ENCODE measurements at regions not wholly inside any gene's neighbourhood (a gene's known extent, or its start where the extent isn't known, plus 50 kb on each side); places are given as distances from the start of the nearest gene placed in this dataset.

- Mint-ChIP-seq H3K9me3 (peaks cover 0 to 2% (median 0%) of the 10 kb centered on the region in 11 donors), H3K27me3 (peaks cover 0 to 53% (median 39%) of the 10 kb centered on the region in 5 donors), H3K27ac (no peak overlapping the region), H3K36me3 (no peaks in the 10 kb centered on the region), H3K4me1 (no peaks in the 10 kb centered on the region), H3K4me3 (no peak overlapping the region)
- Histone ChIP-seq H3K4me1 (ENCODE audit: control insufficient read depth in 2 of 2, insufficient read depth in 2 of 2, low read length in 2 of 2) (no peaks in the 10 kb centered on the region), H3K36me3 (ENCODE audit: control insufficient read depth in 2 of 3, insufficient read depth in 3 of 3, low read length in 3 of 3) (no peaks in the 10 kb centered on the region), H3K27ac (ENCODE audit: low read depth, low read length) (no peak overlapping the region), H3K9me3 (ENCODE audit: control insufficient read depth in 2 of 3, low read length in 3 of 3) (no peaks in the 10 kb centered on the region), H3K4me3 (ENCODE audit: low read length) (no peak overlapping the region), H3K27me3 (ENCODE audit: control insufficient read depth in 2 of 2, insufficient read depth in 2 of 2, low read length in 2 of 2) (no peaks in the 10 kb centered on the region)
- POLR2A ChIA-PET, result no interaction called here
- ATAC-seq (no peak), DNase-seq (no peak)
- intact Hi-C loops (cut with micrococcal nuclease), result no loop called here
- CTCF ChIA-PET, result no interaction called here
Measured at GRCh38 chr10:111410740-111411139, 333.9 kb downstream of the ADRA2A start.

- CTCF ChIA-PET, result no interaction called here
Measured at GRCh38 chr10:111425459-111425858, 348.6 kb downstream of the ADRA2A start.

GRCh38 chr10:111429288-111430028 lies 352.6 kb downstream of the ADRA2A start:
- H3K4me3 Mint-ChIP-seq, result no peak overlapping the region
- no peaks in the 10 kb centered on the region for H3K9me3 ChIP-seq (ENCODE audit: control insufficient read depth in 2 of 3, low read length in 3 of 3)
- H3K36me3 ChIP-seq (ENCODE audit: control insufficient read depth in 2 of 3, insufficient read depth in 3 of 3, low read length in 3 of 3), result no peaks in the 10 kb centered on the region
- H3K36me3 Mint-ChIP-seq, result no peaks in the 10 kb centered on the region
- H3K4me1 ChIP-seq (ENCODE audit: control insufficient read depth in 2 of 2, insufficient read depth in 2 of 2, low read length in 2 of 2), result no peaks in the 10 kb centered on the region
- ATAC-seq (no peak), DNase-seq (no peak)
- H3K27me3 ChIP-seq (ENCODE audit: control insufficient read depth in 2 of 2, insufficient read depth in 2 of 2, low read length in 2 of 2), result no peaks in the 10 kb centered on the region
- ChIA-PET POLR2A (no interaction called here), CTCF (no interaction called here)
- intact Hi-C loops (cut with micrococcal nuclease), result no loop called here
- H3K4me1 Mint-ChIP-seq, result no peaks in the 10 kb centered on the region
- H3K27ac ChIP-seq (ENCODE audit: low read depth, low read length), result no peak overlapping the region
- H3K27me3 Mint-ChIP-seq, result peaks cover 0 to 4% (median 0%) of the 10 kb centered on the region in 5 donors
- no peak overlapping the region for H3K27ac Mint-ChIP-seq
- H3K4me3 ChIP-seq (ENCODE audit: low read length), result no peak overlapping the region
- peaks cover 0 to 2% (median 0%) of the 10 kb centered on the region in 11 donors for H3K9me3 Mint-ChIP-seq

More at GRCh38 chr10:111425459-111425858, 348.6 kb downstream of the ADRA2A start:
- peaks cover 0 to 2% (median 0%) of the 10 kb centered on the region in 11 donors for H3K9me3 Mint-ChIP-seq
- Histone ChIP-seq H3K27me3 (ENCODE audit: control insufficient read depth in 2 of 2, insufficient read depth in 2 of 2, low read length in 2 of 2) (no peaks in the 10 kb centered on the region), H3K4me1 (ENCODE audit: control insufficient read depth in 2 of 2, insufficient read depth in 2 of 2, low read length in 2 of 2) (no peaks in the 10 kb centered on the region), H3K27ac (ENCODE audit: low read depth, low read length) (no peak overlapping the region), H3K4me3 (ENCODE audit: low read length) (no peak overlapping the region), H3K36me3 (ENCODE audit: control insufficient read depth in 2 of 3, insufficient read depth in 3 of 3, low read length in 3 of 3) (no peaks in the 10 kb centered on the region), H3K9me3 (ENCODE audit: control insufficient read depth in 2 of 3, low read length in 3 of 3) (no peaks in the 10 kb centered on the region)
- intact Hi-C loops (cut with micrococcal nuclease), result no loop called here
- H3K36me3 Mint-ChIP-seq, result no peaks in the 10 kb centered on the region
- H3K4me3 Mint-ChIP-seq, result no peak overlapping the region
- H3K4me1 Mint-ChIP-seq, result no peaks in the 10 kb centered on the region
- no peak overlapping the region for H3K27ac Mint-ChIP-seq
- POLR2A ChIA-PET, result no interaction called here
- DNase-seq (no peak), ATAC-seq (no peak)
- H3K27me3 Mint-ChIP-seq, result peaks cover 0 to 15% (median 11%) of the 10 kb centered on the region in 5 donors

- H3K27me3 Mint-ChIP-seq, result peaks cover 0 to 4% (median 0%) of the 10 kb centered on the region in 5 donors
- no peaks in the 10 kb centered on the region for H3K36me3 Mint-ChIP-seq
- Histone ChIP-seq H3K27ac (ENCODE audit: low read depth, low read length) (no peak overlapping the region), H3K27me3 (ENCODE audit: control insufficient read depth in 2 of 2, insufficient read depth in 2 of 2, low read length in 2 of 2) (no peaks in the 10 kb centered on the region), H3K9me3 (ENCODE audit: control insufficient read depth in 2 of 3, low read length in 3 of 3) (no peaks in the 10 kb centered on the region), H3K36me3 (ENCODE audit: control insufficient read depth in 2 of 3, insufficient read depth in 3 of 3, low read length in 3 of 3) (no peaks in the 10 kb centered on the region), H3K4me3 (ENCODE audit: low read length) (no peak overlapping the region), H3K4me1 (ENCODE audit: control insufficient read depth in 2 of 2, insufficient read depth in 2 of 2, low read length in 2 of 2) (no peaks in the 10 kb centered on the region)
- no peak overlapping the region for H3K4me3 Mint-ChIP-seq
- H3K27ac Mint-ChIP-seq, result no peak overlapping the region
- ATAC-seq (no peak), DNase-seq (no peak)
- CTCF ChIA-PET, result no interaction called here
- peaks cover 0 to 2% (median 0%) of the 10 kb centered on the region in 11 donors for H3K9me3 Mint-ChIP-seq
- POLR2A ChIA-PET, result no interaction called here
- intact Hi-C loops (cut with micrococcal nuclease), result no loop called here
- no peaks in the 10 kb centered on the region for H3K4me1 Mint-ChIP-seq
Measured at GRCh38 chr10:111430070-111430469, 353.2 kb downstream of the ADRA2A start.

GRCh38 chr10:111432588-111432987 lies 355.8 kb downstream of the ADRA2A start:
- Histone ChIP-seq H3K4me1 (ENCODE audit: control insufficient read depth in 2 of 2, insufficient read depth in 2 of 2, low read length in 2 of 2) (no peaks in the 10 kb centered on the region), H3K36me3 (ENCODE audit: control insufficient read depth in 2 of 3, insufficient read depth in 3 of 3, low read length in 3 of 3) (no peaks in the 10 kb centered on the region), H3K27me3 (ENCODE audit: control insufficient read depth in 2 of 2, insufficient read depth in 2 of 2, low read length in 2 of 2) (no peaks in the 10 kb centered on the region), H3K27ac (ENCODE audit: low read depth, low read length) (no peak overlapping the region), H3K9me3 (ENCODE audit: control insufficient read depth in 2 of 3, low read length in 3 of 3) (no peaks in the 10 kb centered on the region), H3K4me3 (ENCODE audit: low read length) (no peak overlapping the region)
- no peak for ATAC-seq
- H3K27ac Mint-ChIP-seq, result no peak overlapping the region
- peaks cover 0 to 10% (median 8%) of the 10 kb centered on the region in 5 donors for H3K27me3 Mint-ChIP-seq
- no peaks in the 10 kb centered on the region for H3K36me3 Mint-ChIP-seq
- no peak for DNase-seq
- H3K4me1 Mint-ChIP-seq, result no peaks in the 10 kb centered on the region
- H3K4me3 Mint-ChIP-seq, result no peak overlapping the region
- ChIA-PET CTCF (no interaction called here), POLR2A (no interaction called here)
- intact Hi-C loops (cut with micrococcal nuclease), result no loop called here
- peaks cover 0 to 2% (median 0%) of the 10 kb centered on the region in 11 donors for H3K9me3 Mint-ChIP-seq

GRCh38 chr10:111435871-111436270 lies 359.0 kb downstream of the ADRA2A start:
- H3K36me3 Mint-ChIP-seq, result no peaks in the 10 kb centered on the region
- intact Hi-C loops (cut with micrococcal nuclease), result no loop called here
- POLR2A ChIA-PET, result no interaction called here

More at GRCh38 chr10:111435871-111436270, 359.0 kb downstream of the ADRA2A start:
- ATAC-seq (no peak), DNase-seq (no peak)
- no peaks in the 10 kb centered on the region for H3K36me3 ChIP-seq (ENCODE audit: control insufficient read depth in 2 of 3, insufficient read depth in 3 of 3, low read length in 3 of 3)
- H3K27ac ChIP-seq (ENCODE audit: low read depth, low read length), result no peak overlapping the region
- no peak overlapping the region for H3K4me3 ChIP-seq (ENCODE audit: low read length)
- H3K27me3 ChIP-seq (ENCODE audit: control insufficient read depth in 2 of 2, insufficient read depth in 2 of 2, low read length in 2 of 2), result no peaks in the 10 kb centered on the region
- no peaks in the 10 kb centered on the region for H3K4me1 ChIP-seq (ENCODE audit: control insufficient read depth in 2 of 2, insufficient read depth in 2 of 2, low read length in 2 of 2)
- H3K4me3 Mint-ChIP-seq, result no peak overlapping the region
- no peaks in the 10 kb centered on the region for H3K9me3 ChIP-seq (ENCODE audit: control insufficient read depth in 2 of 3, low read length in 3 of 3)
- no peaks in the 10 kb centered on the region for H3K4me1 Mint-ChIP-seq
- CTCF ChIA-PET, result interaction anchor here (1.0 kb wide), 1 partner anchor 9 kb away, joined by 3 read pairs; no protein-coding TSS in a partner anchor
- no peak overlapping the region for H3K27ac Mint-ChIP-seq
- peaks cover 0 to 32% (median 17%) of the 10 kb centered on the region in 5 donors for H3K27me3 Mint-ChIP-seq
- H3K9me3 Mint-ChIP-seq, result peaks cover 0 to 2% (median 0%) of the 10 kb centered on the region in 11 donors

Data from naive thymus-derived CD4-positive, alpha-beta T cell (primary cell).